T-helper 22 cell (primary cell): ENCODE measurements at regions not wholly inside any gene's neighbourhood (a gene's known extent, or its start where the extent isn't known, plus 50 kb on each side); places are given as distances from the start of the nearest gene placed in this dataset.
"Not testable (repeated sequence)": the region's sequence is repeated elsewhere in the genome, so short reads cannot be mapped to it uniquely, and the experiment has no call there.

ENCODE experiments used
- DNase-seq: peaks from one replicate; pipeline ENCODE4 v3.0.0-alpha.2; 2020; ENCODE audit warnings: low read depth

GRCh38 chr21:14008436-14008835 is 202.3 kb downstream of the LIPI start:
- DNase-seq, result not testable (repeated sequence)

GRCh38 chr21:14008006-14008405 is 202.7 kb downstream of the LIPI start:
- DNase-seq, result not testable (repeated sequence)

- not testable (repeated sequence) for DNase-seq
Observed at GRCh38 chr21:14006144-14006543, 204.6 kb downstream of the LIPI start.

GRCh38 chr21:13986996-13987958 is 223.5 kb downstream of the LIPI start:
- DNase-seq, result not testable (repeated sequence)

- DNase-seq, result not testable (repeated sequence)
Observed at GRCh38 chr21:13985865-13986863, 224.6 kb downstream of the LIPI start.

- DNase-seq, result not testable (repeated sequence)
Observed at GRCh38 chr21:13985137-13985864, 225.5 kb downstream of the LIPI start.

GRCh38 chr21:13984728-13985127 is 226.0 kb downstream of the LIPI start:
- DNase-seq, result not testable (repeated sequence)

- DNase-seq, result not testable (repeated sequence)
Observed at GRCh38 chr21:13981176-13982087, 229.3 kb downstream of the LIPI start.

GRCh38 chr21:13980115-13980662 is 230.6 kb downstream of the LIPI start:
- DNase-seq, result peak; percentile 43

GRCh38 chr21:13979608-13980007 is 231.1 kb downstream of the LIPI start:
- not testable (repeated sequence) for DNase-seq

- not testable (repeated sequence) for DNase-seq
Observed at GRCh38 chr21:13974582-13974981, 236.2 kb downstream of the LIPI start.

- not testable (repeated sequence) for DNase-seq
Observed at GRCh38 chr21:13969853-13970252, 240.9 kb downstream of the LIPI start.

- not testable (repeated sequence) for DNase-seq
Observed at GRCh38 chr21:13969002-13969401, 241.8 kb downstream of the LIPI start.

GRCh38 chr21:13963259-13963658 is 247.5 kb downstream of the LIPI start:
- not testable (repeated sequence) for DNase-seq

GRCh38 chr21:13937236-13937635 is 273.5 kb downstream of the LIPI start:
- no peak for DNase-seq

GRCh38 chr21:13936033-13936937 is 274.5 kb downstream of the LIPI start:
- not testable (repeated sequence) for DNase-seq

- DNase-seq, result not testable (repeated sequence)
Observed at GRCh38 chr21:13935396-13936032, 275.2 kb downstream of the LIPI start.

- DNase-seq, result not testable (repeated sequence)
Observed at GRCh38 chr21:13934887-13935342, 275.8 kb downstream of the LIPI start.
